ENCODE measurements at regions not wholly inside any gene's neighbourhood (a gene's known extent, or its start where the extent isn't known, plus 50 kb on each side); places are given as distances from the start of the nearest gene placed in this dataset.
A peak's percentile ranks its signal among the peaks of the same experiment; 100 is the strongest.

GRCh38 chr16:73275024-73275423, 227.1 kb upstream of the ZFHX3 start:
- ATAC-seq, result no peak
- TF ChIP-seq, protein P1, sequence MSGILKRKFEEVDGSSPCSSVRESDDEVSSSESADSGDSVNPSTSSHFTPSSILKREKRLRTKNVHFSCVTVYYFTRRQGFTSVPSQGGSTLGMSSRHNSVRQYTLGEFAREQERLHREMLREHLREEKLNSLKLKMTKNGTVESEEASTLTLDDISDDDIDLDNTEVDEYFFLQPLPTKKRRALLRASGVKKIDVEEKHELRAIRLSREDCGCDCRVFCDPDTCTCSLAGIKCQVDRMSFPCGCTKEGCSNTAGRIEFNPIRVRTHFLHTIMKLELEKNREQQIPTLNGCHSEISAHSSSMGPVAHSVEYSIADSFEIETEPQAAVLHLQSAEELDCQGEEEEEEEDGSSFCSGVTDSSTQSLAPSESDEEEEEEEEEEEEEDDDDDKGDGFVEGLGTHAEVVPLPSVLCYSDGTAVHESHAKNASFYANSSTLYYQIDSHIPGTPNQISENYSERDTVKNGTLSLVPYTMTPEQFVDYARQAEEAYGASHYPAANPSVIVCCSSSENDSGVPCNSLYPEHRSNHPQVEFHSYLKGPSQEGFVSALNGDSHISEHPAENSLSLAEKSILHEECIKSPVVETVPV (CRISPR knock-in tag; IDR thresholded peaks at IDR 0.05), result no peak
- TF ChIP-seq TCF4 (CRISPR knock-in tag; IDR thresholded peaks at IDR 0.05; ENCODE audit: borderline replicate concordance) (no peak), ZFP3 (CRISPR knock-in tag; IDR thresholded peaks at IDR 0.05) (no peak), ZNF8 (CRISPR knock-in tag; IDR thresholded peaks at IDR 0.05) (no peak), TOX (CRISPR knock-in tag; IDR thresholded peaks at IDR 0.05; ENCODE audit: borderline replicate concordance) (no peak), ZFP30 (CRISPR knock-in tag; IDR thresholded peaks at IDR 0.05) (no peak)

DNA sequence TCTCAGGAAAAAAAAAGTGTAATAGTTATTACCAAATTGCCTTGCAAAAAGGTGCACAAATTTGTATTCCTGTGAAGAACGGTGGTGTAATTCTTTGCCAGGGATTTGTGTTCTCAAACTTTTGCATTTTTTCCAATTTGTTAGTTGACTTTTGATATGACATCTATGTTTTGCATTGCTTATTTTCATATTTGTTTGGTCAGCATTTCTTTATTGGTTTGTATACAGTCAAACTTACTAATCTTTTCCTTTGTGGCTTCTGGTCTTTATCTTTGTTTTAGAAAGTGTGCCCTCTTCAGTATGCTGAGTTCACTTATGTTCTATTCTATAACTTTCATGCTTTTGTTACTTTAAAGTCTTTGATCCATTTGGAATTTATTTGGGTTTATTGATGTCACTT, 226.2 kb upstream of the ZFHX3 start:
- TF ChIP-seq ESRRG (CRISPR knock-in tag; IDR thresholded peaks at IDR 0.05), result no peak
- no peak for TF ChIP-seq ZFP30 (CRISPR knock-in tag; IDR thresholded peaks at IDR 0.05)
- TF ChIP-seq BACH2 (CRISPR knock-in tag; IDR thresholded peaks at IDR 0.05; ENCODE audit: borderline replicate concordance), result no peak
- TF ChIP-seq ZNF565 (CRISPR knock-in tag; conservative IDR thresholded peaks at IDR 0.05; ENCODE audit: low read depth), result no peak
- TF ChIP-seq ARNTL (CRISPR knock-in tag; IDR thresholded peaks at IDR 0.05; ENCODE audit: borderline replicate concordance, low read depth), result no peak
- no peak for TF ChIP-seq SNAI2 (CRISPR knock-in tag; IDR thresholded peaks at IDR 0.05)
- TF ChIP-seq, protein P1 (CRISPR knock-in tag; IDR thresholded peaks at IDR 0.05), result no peak
- TF ChIP-seq TCF4 (CRISPR knock-in tag; IDR thresholded peaks at IDR 0.05; ENCODE audit: borderline replicate concordance), result no peak
- TF ChIP-seq TSHZ2 (CRISPR knock-in tag; IDR thresholded peaks at IDR 0.05), result no peak
- no peak for TF ChIP-seq PPARA (CRISPR knock-in tag; IDR thresholded peaks at IDR 0.05; ENCODE audit: borderline replicate concordance)
- TF ChIP-seq ZNF8 (CRISPR knock-in tag; IDR thresholded peaks at IDR 0.05), result no peak
- ATAC-seq, result no peak

DNA sequence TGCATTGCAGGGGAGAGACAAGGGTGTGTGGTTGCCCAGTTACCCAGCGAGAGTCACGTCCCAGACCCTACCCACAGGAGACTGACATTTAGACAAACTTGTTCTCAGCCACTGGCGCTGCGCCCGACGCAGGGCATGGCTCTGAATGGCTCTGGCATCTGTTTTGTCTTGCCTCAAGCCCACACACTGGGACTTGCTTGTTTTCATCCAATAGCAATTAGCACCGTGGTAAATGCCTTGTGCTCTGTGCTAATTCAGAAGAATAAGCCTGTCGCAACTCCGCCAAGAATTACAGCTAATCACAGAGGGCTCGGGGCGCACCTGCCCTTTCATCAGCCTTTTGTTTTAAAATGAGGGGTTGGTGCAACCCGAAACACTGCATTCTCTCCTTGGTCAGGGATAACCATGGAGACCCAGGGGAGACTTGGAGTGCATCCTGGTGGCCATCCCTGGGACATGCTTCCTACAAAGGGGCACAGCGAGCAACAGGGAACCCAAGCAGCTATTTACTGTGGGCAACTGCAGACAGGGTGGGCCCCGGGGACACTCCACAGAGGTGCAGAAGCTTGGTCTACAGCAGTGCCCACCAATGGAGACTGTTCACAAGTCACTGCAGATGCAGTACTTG, 220.6 kb upstream of the ZFHX3 start:
- TF ChIP-seq, protein P1 (CRISPR knock-in tag; IDR thresholded peaks at IDR 0.05), result no peak
- TF ChIP-seq SNAI2 (CRISPR knock-in tag; IDR thresholded peaks at IDR 0.05) (no peak), CREB5 (CRISPR knock-in tag; IDR thresholded peaks at IDR 0.05; ENCODE audit: low read depth) (no peak), ZNF8 (CRISPR knock-in tag; IDR thresholded peaks at IDR 0.05) (no peak)
- ATAC-seq, result peak; percentile 68

DNA sequence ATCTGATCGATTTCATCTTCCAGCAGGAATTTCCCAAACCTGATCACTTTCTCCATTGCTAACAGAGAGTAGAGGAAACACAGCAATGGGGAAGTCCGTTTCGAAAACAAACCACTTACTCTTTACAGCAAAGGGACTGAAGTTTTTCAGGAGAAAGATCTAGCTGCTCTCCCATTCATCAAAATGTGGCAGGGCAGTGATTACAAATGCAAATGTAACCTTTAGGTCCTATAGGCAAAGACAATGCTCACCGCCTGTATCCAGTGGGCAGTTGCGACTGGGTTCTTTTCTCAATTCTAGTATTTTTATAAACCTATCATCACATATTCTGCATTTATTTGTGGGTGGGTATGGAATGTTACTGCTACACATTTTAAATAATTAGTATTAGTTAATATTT, 218.0 kb upstream of the ZFHX3 start:
- TF ChIP-seq, protein P2, sequence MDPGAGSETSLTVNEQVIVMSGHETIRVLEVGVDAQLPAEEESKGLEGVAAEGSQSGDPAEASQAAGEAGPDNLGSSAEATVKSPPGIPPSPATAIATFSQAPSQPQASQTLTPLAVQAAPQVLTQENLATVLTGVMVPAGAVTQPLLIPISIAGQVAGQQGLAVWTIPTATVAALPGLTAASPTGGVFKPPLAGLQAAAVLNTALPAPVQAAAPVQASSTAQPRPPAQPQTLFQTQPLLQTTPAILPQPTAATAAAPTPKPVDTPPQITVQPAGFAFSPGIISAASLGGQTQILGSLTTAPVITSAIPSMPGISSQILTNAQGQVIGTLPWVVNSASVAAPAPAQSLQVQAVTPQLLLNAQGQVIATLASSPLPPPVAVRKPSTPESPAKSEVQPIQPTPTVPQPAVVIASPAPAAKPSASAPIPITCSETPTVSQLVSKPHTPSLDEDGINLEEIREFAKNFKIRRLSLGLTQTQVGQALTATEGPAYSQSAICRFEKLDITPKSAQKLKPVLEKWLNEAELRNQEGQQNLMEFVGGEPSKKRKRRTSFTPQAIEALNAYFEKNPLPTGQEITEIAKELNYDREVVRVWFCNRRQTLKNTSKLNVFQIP (CRISPR knock-in tag; IDR thresholded peaks at IDR 0.05; ENCODE audit: borderline replicate concordance, low read depth), result no peak
- TF ChIP-seq TOX (CRISPR knock-in tag; IDR thresholded peaks at IDR 0.05; ENCODE audit: borderline replicate concordance), result no peak
- ATAC-seq, result no peak

Data from SK-N-SH treated with all-trans-retinoic acid at 6 μM for 48 hours (cell line).